Ishikawa (cell line): ENCODE measurements at regions not wholly inside any gene's neighbourhood (a gene's known extent, or its start where the extent isn't known, plus 50 kb on each side); places are given as distances from the start of the nearest gene placed in this dataset.

Source experiments
- CEBPB ChIP-seq: IDR thresholded peaks from 2 replicates; pipeline ENCODE4 v1.6.1; 2012
- CREB1 ChIP-seq: IDR thresholded peaks from 2 replicates; pipeline ENCODE4 v1.6.1; 2012; ENCODE audit warnings: low read depth
- EGR1 ChIP-seq: IDR thresholded peaks from 2 replicates; pipeline ENCODE4 v1.6.1; 2012
- FOXM1 ChIP-seq: IDR thresholded peaks from 2 replicates; pipeline ENCODE4 v1.6.1; 2012; ENCODE audit warnings: low read depth, borderline replicate concordance
- NFIC ChIP-seq: IDR thresholded peaks from 2 replicates; pipeline ENCODE4 v1.6.1; 2012
- RAD21 ChIP-seq: IDR thresholded peaks from 2 replicates; pipeline ENCODE4 v1.6.1; 2012; ENCODE audit warnings: low read depth
- TAF1 ChIP-seq: IDR thresholded peaks from 2 replicates; pipeline ENCODE4 v1.6.1; 2012; ENCODE audit warnings: low read depth, mild to moderate bottlenecking
- TCF12 ChIP-seq: IDR thresholded peaks from 2 replicates; pipeline ENCODE4 v1.6.1; 2012; ENCODE audit warnings: low read depth
- TEAD4 ChIP-seq: IDR thresholded peaks from 2 replicates; pipeline ENCODE4 v1.6.1; 2012
- YY1 ChIP-seq: IDR thresholded peaks from 2 replicates; pipeline ENCODE4 v1.6.1; 2012; ENCODE audit warnings: low read depth
- ZBTB7A ChIP-seq: IDR thresholded peaks from 2 replicates; pipeline ENCODE4 v1.6.1; 2012; ENCODE audit warnings: low read depth
- TF ChIP-seq, protein P1 (sequence below): IDR thresholded peaks from 2 replicates; pipeline ENCODE4 v1.6.1; 2012; ENCODE audit warnings: low read depth, mild to moderate bottlenecking
- TF ChIP-seq, protein P2 (sequence below): IDR thresholded peaks from 2 replicates; pipeline ENCODE4 v1.6.1; 2012
- TF ChIP-seq, protein P3 (sequence below): IDR thresholded peaks from 2 replicates; pipeline ENCODE4 v1.6.1; 2012

DNA sequence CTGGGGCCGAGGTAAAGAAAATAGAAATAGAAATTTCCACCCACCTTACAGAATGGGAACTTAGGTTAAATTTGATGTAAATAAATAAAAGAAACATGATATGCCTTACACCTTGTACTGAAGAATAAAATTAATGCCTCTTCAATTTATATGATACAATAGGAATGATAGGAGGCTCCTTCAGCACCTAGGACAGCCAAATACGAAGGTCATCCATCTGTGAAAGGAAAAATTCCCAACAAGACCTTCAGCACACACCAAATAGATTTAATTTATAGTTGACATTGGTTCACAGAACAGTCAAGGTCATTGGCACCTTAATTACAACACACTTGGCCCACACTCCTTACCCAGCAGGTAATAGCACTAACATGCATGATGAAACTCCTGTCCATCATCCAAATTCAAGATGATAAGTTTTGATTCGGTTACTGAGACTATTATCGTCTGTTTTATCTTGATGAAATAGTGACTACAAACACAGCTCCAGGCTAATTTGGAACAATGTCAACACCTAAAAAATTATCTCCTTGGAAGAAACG, 250.9 kb downstream of the SNX13 start:
- no peak for TF ChIP-seq TAF1
- TF ChIP-seq, protein P1, sequence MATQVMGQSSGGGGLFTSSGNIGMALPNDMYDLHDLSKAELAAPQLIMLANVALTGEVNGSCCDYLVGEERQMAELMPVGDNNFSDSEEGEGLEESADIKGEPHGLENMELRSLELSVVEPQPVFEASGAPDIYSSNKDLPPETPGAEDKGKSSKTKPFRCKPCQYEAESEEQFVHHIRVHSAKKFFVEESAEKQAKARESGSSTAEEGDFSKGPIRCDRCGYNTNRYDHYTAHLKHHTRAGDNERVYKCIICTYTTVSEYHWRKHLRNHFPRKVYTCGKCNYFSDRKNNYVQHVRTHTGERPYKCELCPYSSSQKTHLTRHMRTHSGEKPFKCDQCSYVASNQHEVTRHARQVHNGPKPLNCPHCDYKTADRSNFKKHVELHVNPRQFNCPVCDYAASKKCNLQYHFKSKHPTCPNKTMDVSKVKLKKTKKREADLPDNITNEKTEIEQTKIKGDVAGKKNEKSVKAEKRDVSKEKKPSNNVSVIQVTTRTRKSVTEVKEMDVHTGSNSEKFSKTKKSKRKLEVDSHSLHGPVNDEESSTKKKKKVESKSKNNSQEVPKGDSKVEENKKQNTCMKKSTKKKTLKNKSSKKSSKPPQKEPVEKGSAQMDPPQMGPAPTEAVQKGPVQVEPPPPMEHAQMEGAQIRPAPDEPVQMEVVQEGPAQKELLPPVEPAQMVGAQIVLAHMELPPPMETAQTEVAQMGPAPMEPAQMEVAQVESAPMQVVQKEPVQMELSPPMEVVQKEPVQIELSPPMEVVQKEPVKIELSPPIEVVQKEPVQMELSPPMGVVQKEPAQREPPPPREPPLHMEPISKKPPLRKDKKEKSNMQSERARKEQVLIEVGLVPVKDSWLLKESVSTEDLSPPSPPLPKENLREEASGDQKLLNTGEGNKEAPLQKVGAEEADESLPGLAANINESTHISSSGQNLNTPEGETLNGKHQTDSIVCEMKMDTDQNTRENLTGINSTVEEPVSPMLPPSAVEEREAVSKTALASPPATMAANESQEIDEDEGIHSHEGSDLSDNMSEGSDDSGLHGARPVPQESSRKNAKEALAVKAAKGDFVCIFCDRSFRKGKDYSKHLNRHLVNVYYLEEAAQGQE: peak; percentile 80

DNA sequence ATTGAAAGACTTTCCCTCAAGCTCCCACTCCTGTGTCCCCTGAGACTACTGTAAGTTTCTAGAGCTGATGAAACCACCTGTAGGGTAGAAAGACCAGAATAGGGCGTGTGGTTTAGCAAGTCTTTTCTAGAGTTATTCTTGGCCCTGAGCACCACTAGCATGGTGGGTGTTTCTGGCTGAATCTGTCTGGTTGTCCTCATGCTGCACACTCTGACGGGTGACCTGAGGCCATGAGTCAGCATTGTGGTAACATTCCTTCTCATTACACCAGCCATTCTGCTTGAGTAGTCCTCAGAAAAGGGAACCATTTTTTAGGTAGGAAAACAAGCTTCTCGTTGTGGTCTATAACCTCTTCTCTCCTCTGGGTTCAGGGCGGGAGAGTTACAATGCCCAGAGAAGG, 250.3 kb downstream of the SNX13 start:
- TF ChIP-seq, protein P1: no peak
- TF ChIP-seq FOXM1 (no peak), TEAD4 (no peak), TCF12 (no peak), CREB1 (no peak), EGR1 (no peak), NFIC (no peak), TAF1 (no peak)
- TF ChIP-seq, protein P2, sequence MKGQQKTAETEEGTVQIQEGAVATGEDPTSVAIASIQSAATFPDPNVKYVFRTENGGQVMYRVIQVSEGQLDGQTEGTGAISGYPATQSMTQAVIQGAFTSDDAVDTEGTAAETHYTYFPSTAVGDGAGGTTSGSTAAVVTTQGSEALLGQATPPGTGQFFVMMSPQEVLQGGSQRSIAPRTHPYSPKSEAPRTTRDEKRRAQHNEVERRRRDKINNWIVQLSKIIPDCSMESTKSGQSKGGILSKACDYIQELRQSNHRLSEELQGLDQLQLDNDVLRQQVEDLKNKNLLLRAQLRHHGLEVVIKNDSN: no peak
- TF ChIP-seq, protein P3, sequence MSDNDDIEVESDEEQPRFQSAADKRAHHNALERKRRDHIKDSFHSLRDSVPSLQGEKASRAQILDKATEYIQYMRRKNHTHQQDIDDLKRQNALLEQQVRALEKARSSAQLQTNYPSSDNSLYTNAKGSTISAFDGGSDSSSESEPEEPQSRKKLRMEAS: no peak

DNA sequence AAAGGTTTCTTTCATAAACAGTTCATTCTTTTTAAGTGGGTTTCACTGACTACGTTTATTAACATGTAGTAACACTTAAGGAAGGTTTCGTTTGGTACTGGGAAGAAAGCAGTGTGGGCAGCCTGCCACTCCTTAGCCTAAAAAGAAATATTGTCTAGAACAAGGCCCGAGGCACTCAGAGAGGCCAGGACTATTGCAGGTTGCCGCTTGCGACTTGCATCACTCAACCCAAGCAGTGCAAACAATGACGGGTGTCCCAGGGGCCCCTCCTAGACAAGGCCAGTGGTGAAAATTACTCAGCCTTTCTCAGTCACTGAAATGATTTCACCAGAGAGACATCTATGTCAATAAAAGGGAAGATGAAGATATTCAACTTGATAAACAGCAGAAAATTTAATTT, 243.9 kb downstream of the SNX13 start:
- TF ChIP-seq CREB1 (no peak), NFIC (no peak), TEAD4 (no peak), RAD21 (no peak), YY1 (no peak), EGR1 (no peak), TAF1 (no peak), TCF12 (no peak), FOXM1 (no peak)
- TF ChIP-seq, protein P3: no peak
- TF ChIP-seq, protein P2: no peak

DNA sequence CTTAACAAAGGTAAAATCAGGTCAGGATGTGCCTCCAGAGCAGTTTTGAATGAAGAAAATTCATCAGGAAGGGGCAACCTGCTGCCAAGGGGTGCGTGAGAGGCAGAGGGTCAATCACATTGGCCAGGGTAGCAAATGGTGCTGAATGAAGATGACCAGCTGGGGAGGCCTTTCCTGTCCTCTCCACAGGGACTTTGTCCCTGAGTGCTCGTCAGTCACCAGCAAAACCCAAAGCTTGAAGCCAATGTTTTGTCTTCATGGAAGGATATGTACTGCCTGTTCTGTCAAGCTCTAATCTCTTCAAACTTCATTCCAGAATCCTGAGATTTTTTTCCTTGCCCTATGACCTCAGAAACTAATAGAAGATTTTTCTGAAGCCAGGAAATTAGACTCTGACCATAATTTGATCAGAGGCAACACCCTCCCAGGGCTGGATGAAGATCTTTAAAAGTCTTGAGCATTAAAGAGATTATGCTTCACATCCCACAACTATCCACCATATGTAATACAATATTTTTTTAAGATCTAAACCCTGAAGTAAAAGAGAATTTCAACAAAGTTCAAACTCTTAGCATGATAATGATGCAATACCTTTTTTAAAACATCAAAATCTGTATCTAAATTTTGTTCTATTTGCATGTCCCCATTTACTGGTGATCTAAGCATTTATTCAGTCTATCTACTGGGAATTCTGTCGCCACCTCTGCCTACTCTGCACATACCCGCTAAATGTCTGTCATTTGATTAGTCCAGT, 243.0 kb downstream of the SNX13 start:
- TF ChIP-seq RAD21 (no peak), NFIC (no peak)
- TF ChIP-seq, protein P3: no peak

DNA sequence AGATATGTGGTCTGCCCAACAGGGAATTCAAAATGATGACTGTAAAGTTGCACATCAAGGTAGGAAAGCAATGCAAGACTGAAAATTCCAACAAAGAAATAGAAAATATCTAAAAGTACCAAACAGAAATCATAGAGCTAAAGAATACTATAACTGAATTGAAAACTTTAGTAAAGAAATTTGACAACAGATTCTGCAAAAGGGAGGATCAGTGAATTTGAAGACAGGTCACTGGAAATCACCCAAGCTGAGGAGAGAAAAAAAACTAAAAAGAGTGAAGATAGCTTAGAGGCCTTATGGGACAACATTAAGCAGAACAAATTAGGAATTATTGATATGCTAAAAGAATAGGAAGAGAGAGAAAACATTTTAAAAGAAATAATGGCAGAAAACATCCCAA, 240.6 kb downstream of the SNX13 start:
- TF ChIP-seq ZBTB7A (no peak), TCF12 (no peak), YY1 (no peak), NFIC (no peak), CEBPB (no peak), TAF1 (no peak), RAD21 (no peak), FOXM1 (no peak), TEAD4 (no peak), CREB1 (no peak)
- TF ChIP-seq, protein P3: no peak

DNA sequence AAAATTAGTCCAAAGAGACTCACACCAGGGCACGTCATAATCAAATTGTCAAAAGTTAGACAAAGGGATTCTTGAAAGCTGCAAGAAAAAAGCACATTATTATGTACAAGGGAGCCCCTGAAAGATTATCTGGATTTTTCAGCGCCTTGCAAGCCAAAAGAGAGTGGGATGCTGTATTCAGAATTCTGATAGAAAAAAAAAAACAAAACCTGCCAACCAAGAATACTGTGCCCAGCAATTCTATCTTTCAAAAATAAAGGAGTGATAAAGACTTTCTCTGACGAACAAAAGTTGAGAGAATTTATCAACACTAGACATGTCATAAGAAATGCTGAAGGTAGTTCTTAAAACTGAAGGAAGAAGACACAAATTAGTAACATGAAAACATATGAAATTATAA, 240.2 kb downstream of the SNX13 start:
- TF ChIP-seq CREB1: no peak
- TF ChIP-seq, protein P2: no peak
